HG02763 (cell line): ENCODE measurements at regions not wholly inside any gene's neighbourhood (a gene's known extent, or its start where the extent isn't known, plus 50 kb on each side); places are given as distances from the start of the nearest gene placed in this dataset.
"Not testable (repeated sequence)": the region's sequence is repeated elsewhere in the genome, so short reads cannot be mapped to it uniquely, and the experiment has no call there.

ENCODE experiments used
- ATAC-seq: cut with Tn5 transposase; IDR thresholded peaks from one replicate; pipeline ENCODE4 v1.9.1; 2021; ENCODE audit warnings: mild to moderate bottlenecking, moderate library complexity; ENCODE audit not compliant: unreplicated experiment

- no peak for ATAC-seq
Observed at GRCh38 chr1:233722212-233722979, 108.5 kb downstream of the KCNK1 start.

- ATAC-seq = no peak
Observed at GRCh38 chr1:233723387-233723786, 109.5 kb downstream of the KCNK1 start.

DNA sequence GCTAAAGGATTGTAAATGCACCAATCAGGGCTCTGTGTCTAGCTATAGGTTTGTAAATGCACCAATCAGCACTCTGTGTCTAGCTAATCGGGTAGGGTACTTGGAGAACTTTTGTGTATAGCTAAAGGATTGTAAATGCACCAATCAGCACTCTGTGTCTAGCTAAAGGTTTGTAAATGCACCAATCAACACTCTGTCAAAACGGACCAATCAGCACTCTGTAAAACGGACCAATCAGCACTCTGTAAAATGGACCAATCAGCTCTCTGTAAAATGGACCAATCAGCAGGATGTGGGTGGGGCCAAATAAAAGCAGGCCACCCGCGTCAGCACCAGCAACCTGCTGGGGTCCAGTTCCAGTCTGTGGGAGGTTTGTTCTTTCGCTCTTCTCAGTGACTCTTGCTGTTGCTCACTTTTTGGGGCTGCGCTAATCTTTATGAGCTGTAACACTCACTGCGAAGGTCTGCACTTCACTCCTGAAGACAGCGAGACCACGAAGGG, 110.3 kb downstream of the KCNK1 start:
- not testable (repeated sequence) for ATAC-seq

DNA sequence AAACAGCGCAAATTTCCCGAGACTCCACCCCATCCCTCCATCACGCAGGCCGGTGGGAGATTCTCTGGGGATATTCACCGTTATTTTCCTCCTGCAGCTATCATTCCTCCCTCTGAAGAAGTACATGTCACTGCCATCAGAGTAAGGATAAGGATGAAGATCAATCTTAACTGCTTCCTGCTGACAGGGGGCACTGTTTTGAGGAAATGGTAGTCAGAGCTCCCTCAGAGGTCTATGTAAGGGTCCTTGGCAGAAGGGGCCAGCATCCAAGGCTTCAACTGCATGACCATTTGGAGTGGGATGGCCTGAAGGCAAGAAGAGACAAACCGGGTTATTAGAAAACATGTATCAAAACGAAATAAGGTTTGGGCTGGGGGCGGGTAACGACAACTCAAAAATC, 111.5 kb downstream of the KCNK1 start:
- ATAC-seq = no peak

DNA sequence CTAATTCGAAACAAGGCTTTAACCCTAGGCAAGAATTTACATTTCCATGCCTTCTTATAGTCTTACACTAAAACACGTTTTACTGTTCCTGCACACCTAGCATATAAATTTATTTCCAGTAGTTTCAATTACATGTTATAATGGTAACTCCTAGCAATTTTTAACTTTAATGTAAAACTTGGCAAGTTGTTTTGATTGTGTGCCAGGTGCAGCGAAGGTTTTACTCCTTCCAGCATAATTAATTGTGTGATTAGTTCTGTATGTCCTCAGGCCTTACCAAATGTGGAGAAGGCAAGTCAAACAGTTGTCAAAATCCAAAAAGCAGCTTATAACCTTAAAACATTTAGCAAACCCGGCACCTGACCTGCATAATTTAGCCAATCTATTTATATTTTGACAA, 114.8 kb downstream of the KCNK1 start:
- no peak for ATAC-seq

DNA sequence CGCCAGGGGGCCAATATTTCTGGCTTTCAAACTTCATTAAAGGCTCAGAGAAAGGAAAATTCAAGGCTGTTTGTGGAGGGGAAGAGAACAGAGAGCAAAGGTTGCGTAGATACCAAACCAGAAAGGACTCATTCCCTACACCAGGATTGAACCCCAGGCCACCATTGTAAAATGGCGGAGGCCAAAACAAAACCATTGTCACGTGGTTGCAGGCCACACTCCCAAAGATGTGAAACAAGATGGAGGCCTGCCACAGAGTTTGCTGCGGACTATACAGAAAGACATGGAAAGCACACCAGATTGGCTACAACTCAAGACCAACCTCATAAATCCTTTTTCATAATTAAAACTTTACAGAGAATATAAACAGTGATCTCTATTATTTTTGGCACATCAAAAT, 116.5 kb downstream of the KCNK1 start:
- no peak for ATAC-seq

- no peak for ATAC-seq
Observed at GRCh38 chr1:233730809-233731208, 116.9 kb downstream of the KCNK1 start.

GRCh38 chr1:233732206-233732605, 118.3 kb downstream of the KCNK1 start:
- ATAC-seq = no peak

DNA sequence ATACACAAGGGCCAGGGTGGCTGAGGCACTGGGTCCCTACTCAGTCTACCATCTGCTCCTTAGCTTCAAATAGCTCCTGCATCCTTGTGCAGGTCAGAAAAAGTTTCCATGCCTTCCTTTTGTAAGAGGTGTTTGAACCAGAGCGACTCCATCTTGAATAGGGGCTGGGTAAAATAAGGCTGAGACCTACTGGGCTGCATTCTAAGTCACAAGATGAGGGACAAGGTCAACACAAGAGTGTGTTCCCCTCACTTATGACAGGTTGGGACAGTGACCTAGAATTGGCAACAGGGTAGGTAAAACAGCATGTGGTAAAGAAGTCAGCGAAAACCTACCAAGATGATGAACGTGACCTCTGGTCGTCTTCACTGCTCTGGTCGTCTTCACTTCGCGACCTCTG, 120.5 kb downstream of the KCNK1 start:
- ATAC-seq = no peak

DNA sequence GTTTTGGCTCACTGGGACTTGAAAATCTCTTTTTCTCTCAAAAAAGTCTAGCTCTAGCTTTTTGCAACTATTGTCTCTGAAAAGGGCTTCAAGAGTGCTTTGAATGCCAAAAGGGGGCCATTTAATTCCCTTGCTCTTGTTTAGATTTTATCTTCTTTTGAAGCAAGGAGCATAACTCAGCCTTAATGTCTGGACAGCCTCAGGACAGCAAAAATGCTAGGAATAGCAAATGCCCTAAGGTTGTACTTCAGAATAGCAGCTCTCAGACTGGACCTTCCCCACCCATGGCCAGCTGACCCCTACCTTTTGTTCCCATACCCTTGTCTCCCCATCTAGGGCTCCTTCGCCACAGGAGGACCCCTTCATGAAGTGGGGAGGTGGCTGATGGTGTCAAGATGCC, 121.4 kb downstream of the KCNK1 start:
- no peak for ATAC-seq

DNA sequence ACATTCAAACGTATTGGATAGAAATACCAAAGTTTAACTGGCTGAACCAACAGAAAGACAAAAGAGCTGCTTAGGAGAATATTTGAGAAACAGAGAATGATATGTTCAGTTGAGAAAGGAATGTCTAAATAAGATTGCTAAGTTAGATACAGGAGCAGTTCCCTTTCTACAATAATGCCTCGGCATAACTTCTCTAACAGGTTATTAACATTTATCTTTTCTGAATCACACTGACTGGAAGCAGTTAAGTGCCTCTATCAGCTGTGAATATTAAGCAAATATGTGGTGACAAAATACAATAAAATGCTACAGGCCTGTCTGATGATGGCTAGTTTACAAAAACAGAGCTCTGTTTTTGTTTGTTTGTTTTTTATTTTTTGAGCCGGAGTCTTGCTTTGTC, 121.9 kb downstream of the KCNK1 start:
- no peak for ATAC-seq

DNA sequence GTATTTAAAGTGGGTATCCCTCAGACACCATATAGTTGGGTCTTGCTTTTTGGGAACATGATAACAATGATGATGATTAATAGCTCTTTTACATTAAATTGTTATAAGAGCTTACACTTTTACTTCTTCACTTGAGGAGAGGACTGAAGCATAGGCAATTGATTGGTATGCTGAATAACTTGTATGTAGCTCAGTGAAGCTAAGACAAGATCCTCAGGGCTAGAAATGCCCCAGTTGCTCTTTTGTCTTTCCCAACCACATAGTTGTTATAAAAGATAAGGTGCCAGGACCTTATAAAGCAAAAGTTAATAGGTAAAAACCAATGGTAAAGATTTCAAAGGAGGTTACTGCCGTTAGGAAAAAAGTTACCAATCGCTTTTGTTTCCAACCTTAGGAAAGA, 123.4 kb downstream of the KCNK1 start:
- ATAC-seq = no peak

GRCh38 chr1:233738396-233738795, 124.5 kb downstream of the KCNK1 start:
- ATAC-seq = no peak

- ATAC-seq = no peak
Observed at GRCh38 chr1:233738850-233739249, 124.9 kb downstream of the KCNK1 start.

GRCh38 chr1:233744779-233745513, 131.0 kb downstream of the KCNK1 start:
- ATAC-seq = no peak

DNA sequence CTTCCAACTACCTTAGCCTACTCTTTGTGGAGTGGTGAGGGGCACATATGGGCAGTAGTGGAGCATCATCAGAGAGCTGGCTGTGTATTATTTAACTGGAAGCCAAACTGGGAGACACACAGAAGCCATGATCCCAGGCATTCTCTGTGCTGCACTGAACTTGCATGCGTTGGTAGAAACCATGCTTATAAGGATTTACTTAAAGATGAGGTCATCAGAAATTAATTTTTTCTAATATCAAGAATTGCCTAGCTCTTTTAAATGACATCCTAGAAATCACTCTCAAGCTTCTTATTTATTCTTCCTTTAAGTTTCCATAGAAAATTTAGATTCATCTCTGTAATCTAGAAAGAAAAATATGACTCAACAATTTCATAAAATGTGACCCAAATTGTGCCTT, 136.2 kb downstream of the KCNK1 start:
- no peak for ATAC-seq

DNA sequence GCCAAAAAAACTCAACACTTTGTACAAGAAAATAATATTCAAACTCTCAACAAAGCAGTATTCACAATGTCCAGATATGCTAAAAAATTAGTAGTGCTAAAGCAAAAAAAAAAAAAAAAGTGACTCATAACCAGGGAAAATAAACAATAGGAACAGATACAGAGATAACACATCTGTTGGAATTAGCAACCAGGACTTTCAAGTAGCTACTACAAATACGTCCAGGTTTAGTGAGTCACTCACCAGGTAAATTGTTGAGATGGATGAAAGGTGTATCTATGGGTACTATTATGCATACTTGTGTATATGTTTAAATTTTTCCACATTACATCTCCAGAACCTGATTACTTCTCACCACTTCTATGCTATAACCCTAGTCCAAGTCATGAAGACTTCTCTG, 144.8 kb upstream of the SLC35F3 start:
- no peak for ATAC-seq

- ATAC-seq = not testable (repeated sequence)
Observed at GRCh38 chr1:233764304-233764703, 140.2 kb upstream of the SLC35F3 start.

GRCh38 chr1:233777566-233777965, 126.9 kb upstream of the SLC35F3 start:
- no peak for ATAC-seq

- ATAC-seq = no peak
Observed at GRCh38 chr1:233780049-233780448, 124.4 kb upstream of the SLC35F3 start.

- no peak for ATAC-seq
Observed at GRCh38 chr1:233782937-233783586, 121.4 kb upstream of the SLC35F3 start.

- no peak for ATAC-seq
Observed at GRCh38 chr1:233787599-233787998, 116.9 kb upstream of the SLC35F3 start.
